ENCODE measurements at regions not wholly inside any gene's neighbourhood (a gene's known extent, or its start where the extent isn't known, plus 50 kb on each side); places are given as distances from the start of the nearest gene placed in this dataset.

GRCh38 chr10:43905512-43906236 is 257.0 kb upstream of the ZNF32 start:
- no peak overlapping the region for H3K27ac ChIP-seq (ENCODE audit: low read length)
- ChIA-PET CTCF (interaction anchor here (0.7 kb wide), 1 partner anchor 1029 kb away, joined by 7 read pairs; no protein-coding TSS in a partner anchor), POLR2A (no interaction called here)
- no peak for DNase-seq (ENCODE audit: low read depth, low spot score)
- no TSS peak for BruUV-seq (replicated peaks)
- in situ Hi-C loops (cut with HindIII; ENCODE audit: low pct_unique_long_range_greater_than_20kb, low sequenced_read_pairs), result no loop called here
- TF ChIP-seq, protein P1, sequence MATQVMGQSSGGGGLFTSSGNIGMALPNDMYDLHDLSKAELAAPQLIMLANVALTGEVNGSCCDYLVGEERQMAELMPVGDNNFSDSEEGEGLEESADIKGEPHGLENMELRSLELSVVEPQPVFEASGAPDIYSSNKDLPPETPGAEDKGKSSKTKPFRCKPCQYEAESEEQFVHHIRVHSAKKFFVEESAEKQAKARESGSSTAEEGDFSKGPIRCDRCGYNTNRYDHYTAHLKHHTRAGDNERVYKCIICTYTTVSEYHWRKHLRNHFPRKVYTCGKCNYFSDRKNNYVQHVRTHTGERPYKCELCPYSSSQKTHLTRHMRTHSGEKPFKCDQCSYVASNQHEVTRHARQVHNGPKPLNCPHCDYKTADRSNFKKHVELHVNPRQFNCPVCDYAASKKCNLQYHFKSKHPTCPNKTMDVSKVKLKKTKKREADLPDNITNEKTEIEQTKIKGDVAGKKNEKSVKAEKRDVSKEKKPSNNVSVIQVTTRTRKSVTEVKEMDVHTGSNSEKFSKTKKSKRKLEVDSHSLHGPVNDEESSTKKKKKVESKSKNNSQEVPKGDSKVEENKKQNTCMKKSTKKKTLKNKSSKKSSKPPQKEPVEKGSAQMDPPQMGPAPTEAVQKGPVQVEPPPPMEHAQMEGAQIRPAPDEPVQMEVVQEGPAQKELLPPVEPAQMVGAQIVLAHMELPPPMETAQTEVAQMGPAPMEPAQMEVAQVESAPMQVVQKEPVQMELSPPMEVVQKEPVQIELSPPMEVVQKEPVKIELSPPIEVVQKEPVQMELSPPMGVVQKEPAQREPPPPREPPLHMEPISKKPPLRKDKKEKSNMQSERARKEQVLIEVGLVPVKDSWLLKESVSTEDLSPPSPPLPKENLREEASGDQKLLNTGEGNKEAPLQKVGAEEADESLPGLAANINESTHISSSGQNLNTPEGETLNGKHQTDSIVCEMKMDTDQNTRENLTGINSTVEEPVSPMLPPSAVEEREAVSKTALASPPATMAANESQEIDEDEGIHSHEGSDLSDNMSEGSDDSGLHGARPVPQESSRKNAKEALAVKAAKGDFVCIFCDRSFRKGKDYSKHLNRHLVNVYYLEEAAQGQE (IDR thresholded peaks at IDR 0.05; ENCODE audit: insufficient read depth in 1 of 2, low read depth in 2 of 2, low read length in 1 of 2), result no peak
- TF ChIP-seq SIN3A (IDR thresholded peaks at IDR 0.05; ENCODE audit: borderline replicate concordance, insufficient read depth, low read depth, low read length) (no peak), TCF7L2 (IDR thresholded peaks at IDR 0.05; ENCODE audit: low read depth, low read length) (no peak), POLR2AphosphoS5 (IDR thresholded peaks at IDR 0.05; ENCODE audit: low read depth, low read length) (no peak)
- TF ChIP-seq, protein P2, sequence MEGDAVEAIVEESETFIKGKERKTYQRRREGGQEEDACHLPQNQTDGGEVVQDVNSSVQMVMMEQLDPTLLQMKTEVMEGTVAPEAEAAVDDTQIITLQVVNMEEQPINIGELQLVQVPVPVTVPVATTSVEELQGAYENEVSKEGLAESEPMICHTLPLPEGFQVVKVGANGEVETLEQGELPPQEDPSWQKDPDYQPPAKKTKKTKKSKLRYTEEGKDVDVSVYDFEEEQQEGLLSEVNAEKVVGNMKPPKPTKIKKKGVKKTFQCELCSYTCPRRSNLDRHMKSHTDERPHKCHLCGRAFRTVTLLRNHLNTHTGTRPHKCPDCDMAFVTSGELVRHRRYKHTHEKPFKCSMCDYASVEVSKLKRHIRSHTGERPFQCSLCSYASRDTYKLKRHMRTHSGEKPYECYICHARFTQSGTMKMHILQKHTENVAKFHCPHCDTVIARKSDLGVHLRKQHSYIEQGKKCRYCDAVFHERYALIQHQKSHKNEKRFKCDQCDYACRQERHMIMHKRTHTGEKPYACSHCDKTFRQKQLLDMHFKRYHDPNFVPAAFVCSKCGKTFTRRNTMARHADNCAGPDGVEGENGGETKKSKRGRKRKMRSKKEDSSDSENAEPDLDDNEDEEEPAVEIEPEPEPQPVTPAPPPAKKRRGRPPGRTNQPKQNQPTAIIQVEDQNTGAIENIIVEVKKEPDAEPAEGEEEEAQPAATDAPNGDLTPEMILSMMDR (IDR thresholded peaks at IDR 0.05), result no peak
- H3K27me3 ChIP-seq (ENCODE audit: control insufficient read depth, insufficient read depth, low read length), result no peaks in the 10 kb centered on the region; the same call in 1 of the 2 replicates
- no peaks in the 10 kb centered on the region for H3K36me3 ChIP-seq (ENCODE audit: control insufficient read depth, insufficient read depth, low read length)
- H3K9me3 ChIP-seq (ENCODE audit: control insufficient read depth, insufficient read depth, low read depth, low read length), result no peaks in the 10 kb centered on the region
- no peak overlapping the region for H3K4me3 ChIP-seq (ENCODE audit: low read depth in 2 of 2, low read length in 2 of 2)
- H3K4me1 ChIP-seq (ENCODE audit: control insufficient read depth, insufficient read depth, low read length), result no peaks in the 10 kb centered on the region
- ATAC-seq, result no peak
- intact Hi-C loops (cut with micrococcal nuclease; ENCODE audit: unreplicated experiment), result no loop called here

DNA sequence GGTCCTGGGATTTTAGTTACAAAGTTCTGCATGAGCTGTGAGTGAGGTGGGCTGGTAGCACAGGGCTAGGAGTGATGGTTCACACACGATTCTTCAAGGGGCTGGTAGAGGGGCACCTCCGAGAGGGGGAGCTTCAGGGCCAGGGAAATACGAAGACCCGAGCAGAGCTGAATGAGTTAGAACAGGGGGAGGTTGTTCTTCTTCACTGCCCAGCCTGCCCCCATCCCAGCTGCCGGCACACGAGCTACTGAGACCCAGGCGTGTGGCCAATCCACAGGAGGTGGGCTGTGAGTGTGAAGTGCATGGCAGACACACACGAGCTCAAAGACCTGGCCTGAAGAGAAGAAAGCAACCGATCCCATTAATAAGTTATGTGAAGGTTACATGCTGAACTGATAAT is 256.2 kb upstream of the ZNF32 start:
- no peak overlapping the region for H3K27ac ChIP-seq (ENCODE audit: low read length)
- no peak overlapping the region for H3K4me3 ChIP-seq (ENCODE audit: low read depth in 2 of 2, low read length in 2 of 2)
- no peak for DNase-seq (ENCODE audit: low read depth, low spot score)
- H3K9me3 ChIP-seq (ENCODE audit: control insufficient read depth, insufficient read depth, low read depth, low read length), result no peaks in the 10 kb centered on the region
- ChIA-PET POLR2A (no interaction called here), CTCF (no interaction called here)
- H3K27me3 ChIP-seq (ENCODE audit: control insufficient read depth, insufficient read depth, low read length), result no peaks in the 10 kb centered on the region; the same call in 1 of the 2 replicates
- no peak for ATAC-seq
- TF ChIP-seq, protein P2 (IDR thresholded peaks at IDR 0.05), result no peak
- TF ChIP-seq TCF7L2 (IDR thresholded peaks at IDR 0.05; ENCODE audit: low read depth, low read length) (no peak), SIN3A (IDR thresholded peaks at IDR 0.05; ENCODE audit: borderline replicate concordance, insufficient read depth, low read depth, low read length) (no peak), POLR2AphosphoS5 (IDR thresholded peaks at IDR 0.05; ENCODE audit: low read depth, low read length) (no peak)
- TF ChIP-seq, protein P1 (IDR thresholded peaks at IDR 0.05; ENCODE audit: insufficient read depth in 1 of 2, low read depth in 2 of 2, low read length in 1 of 2), result no peak
- in situ Hi-C loops (cut with HindIII; ENCODE audit: low pct_unique_long_range_greater_than_20kb, low sequenced_read_pairs), result no loop called here
- intact Hi-C loops (cut with micrococcal nuclease; ENCODE audit: unreplicated experiment), result no loop called here
- H3K4me1 ChIP-seq (ENCODE audit: control insufficient read depth, insufficient read depth, low read length), result no peaks in the 10 kb centered on the region
- H3K36me3 ChIP-seq (ENCODE audit: control insufficient read depth, insufficient read depth, low read length), result no peaks in the 10 kb centered on the region
- BruUV-seq (replicated peaks), result no TSS peak
